Right lobe of liver (tissue), 4 donors: ENCODE measurements at regions not wholly inside any gene's neighbourhood (a gene's known extent, or its start where the extent isn't known, plus 50 kb on each side); places are given as distances from the start of the nearest gene placed in this dataset.

Experiments used
- CTCF ChIP-seq, 4 donors: fragments of 200-600 bp in 3 of 4; fragments of 450-650 bp in 1 of 4; IDR thresholded peaks; one replicate each; pipeline versions ENCODE4 v1.5.1 to v1.8.0; 2016 to 2022; ENCODE audit warnings: antibody characterized with exemption in 4 of 4, mild to moderate bottlenecking in 2 of 4
- POLR2A ChIP-seq: fragments of 450-650 bp; IDR thresholded peaks from one replicate; pipeline ENCODE4 v1.6.1; 2017; ENCODE audit warnings: antibody characterized with exemption, mild to moderate bottlenecking
- donor health status: DM: no; HTN: no; CAD: no.
- donor health status: DM: no; HTN: no; CAD: no.
- donor health status: DM: no; HTN: yes; CAD: no.

GRCh38 chr13:86409466-86410241 is 610.4 kb upstream of the SLITRK6 start:
- TF ChIP-seq CTCF (IDR thresholded peaks at IDR 0.05) = no peak
- no peak for TF ChIP-seq POLR2A
